Stomach (tissue), 4 donors: ENCODE measurements at regions not wholly inside any gene's neighbourhood (a gene's known extent, or its start where the extent isn't known, plus 50 kb on each side); places are given as distances from the start of the nearest gene placed in this dataset.

Experiments
- EP300 ChIP-seq: sonication (generic); formaldehyde crosslinking; IDR thresholded peaks from one replicate; pipeline ENCODE4 v1.6.1; 2017; ENCODE audit warnings: antibody characterized with exemption
- POLR2AphosphoS5 ChIP-seq, 3 donors: sonication (generic); formaldehyde crosslinking; IDR thresholded peaks; one replicate each; pipeline ENCODE4 v1.6.1; 2016; ENCODE audit warnings: antibody characterized with exemption in 3 of 3
- TF ChIP-seq, protein P1 (sequence below), 7 experiments: fragments of 450-650 bp in 4 of 7; fragments of 200-600 bp in 3 of 7; sonication (generic) in 3 of 7; IDR thresholded peaks; one replicate each; pipeline ENCODE4 v1.5.1; 2016 to 2019; ENCODE audit warnings: antibody characterized with exemption in 7 of 7, control low read depth in 2 of 7, mild to moderate bottlenecking in 1 of 7

GRCh38 chr11:119794141-119794665, 65.2 kb upstream of the NECTIN1 start:
- TF ChIP-seq, protein P1, sequence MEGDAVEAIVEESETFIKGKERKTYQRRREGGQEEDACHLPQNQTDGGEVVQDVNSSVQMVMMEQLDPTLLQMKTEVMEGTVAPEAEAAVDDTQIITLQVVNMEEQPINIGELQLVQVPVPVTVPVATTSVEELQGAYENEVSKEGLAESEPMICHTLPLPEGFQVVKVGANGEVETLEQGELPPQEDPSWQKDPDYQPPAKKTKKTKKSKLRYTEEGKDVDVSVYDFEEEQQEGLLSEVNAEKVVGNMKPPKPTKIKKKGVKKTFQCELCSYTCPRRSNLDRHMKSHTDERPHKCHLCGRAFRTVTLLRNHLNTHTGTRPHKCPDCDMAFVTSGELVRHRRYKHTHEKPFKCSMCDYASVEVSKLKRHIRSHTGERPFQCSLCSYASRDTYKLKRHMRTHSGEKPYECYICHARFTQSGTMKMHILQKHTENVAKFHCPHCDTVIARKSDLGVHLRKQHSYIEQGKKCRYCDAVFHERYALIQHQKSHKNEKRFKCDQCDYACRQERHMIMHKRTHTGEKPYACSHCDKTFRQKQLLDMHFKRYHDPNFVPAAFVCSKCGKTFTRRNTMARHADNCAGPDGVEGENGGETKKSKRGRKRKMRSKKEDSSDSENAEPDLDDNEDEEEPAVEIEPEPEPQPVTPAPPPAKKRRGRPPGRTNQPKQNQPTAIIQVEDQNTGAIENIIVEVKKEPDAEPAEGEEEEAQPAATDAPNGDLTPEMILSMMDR (IDR thresholded peaks at IDR 0.05) = no peak
- TF ChIP-seq POLR2AphosphoS5 (IDR thresholded peaks at IDR 0.05) = no peak
- no peak for TF ChIP-seq EP300
